Kidney capillary endothelial cell (primary cell): ENCODE measurements at regions not wholly inside any gene's neighbourhood (a gene's known extent, or its start where the extent isn't known, plus 50 kb on each side); places are given as distances from the start of the nearest gene placed in this dataset.
"Not testable (repeated sequence)": the region's sequence is repeated elsewhere in the genome, so short reads cannot be mapped to it uniquely, and the experiment has no call there.

Source experiments
- DNase-seq: peaks from one replicate; pipeline ENCODE4 v3.0.0-alpha.2; 2018; ENCODE audit warnings: low spot score

- no peak for DNase-seq
Measured at GRCh38 chr2:224109751-224110150, 70.7 kb upstream of the SERPINE2 start.

DNA sequence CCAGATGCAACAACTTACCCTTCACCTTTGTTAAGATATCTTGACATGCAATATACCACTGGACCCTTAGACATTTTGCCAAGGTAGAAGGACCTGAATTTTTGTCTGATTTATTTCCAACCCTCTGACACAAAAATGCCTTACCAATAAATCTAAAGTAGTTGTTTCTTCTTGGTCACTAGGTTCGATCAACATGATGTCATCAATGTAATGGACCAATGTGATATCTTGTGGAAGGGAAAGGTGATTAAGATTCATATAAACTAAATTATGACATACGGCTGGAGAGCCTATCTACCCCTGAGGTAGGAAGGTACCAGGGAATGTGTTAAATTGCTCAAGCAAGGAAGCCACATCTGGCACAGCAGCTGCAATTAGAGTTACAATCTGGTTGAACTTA, 67.7 kb upstream of the SERPINE2 start:
- no peak for DNase-seq

- no peak for DNase-seq
Measured at GRCh38 chr2:224104668-224105386, 65.7 kb upstream of the SERPINE2 start.

- no peak for DNase-seq
Measured at GRCh38 chr2:224103651-224104050, 64.6 kb upstream of the SERPINE2 start.

GRCh38 chr2:224102991-224103390, 63.9 kb upstream of the SERPINE2 start:
- DNase-seq = no peak

DNA sequence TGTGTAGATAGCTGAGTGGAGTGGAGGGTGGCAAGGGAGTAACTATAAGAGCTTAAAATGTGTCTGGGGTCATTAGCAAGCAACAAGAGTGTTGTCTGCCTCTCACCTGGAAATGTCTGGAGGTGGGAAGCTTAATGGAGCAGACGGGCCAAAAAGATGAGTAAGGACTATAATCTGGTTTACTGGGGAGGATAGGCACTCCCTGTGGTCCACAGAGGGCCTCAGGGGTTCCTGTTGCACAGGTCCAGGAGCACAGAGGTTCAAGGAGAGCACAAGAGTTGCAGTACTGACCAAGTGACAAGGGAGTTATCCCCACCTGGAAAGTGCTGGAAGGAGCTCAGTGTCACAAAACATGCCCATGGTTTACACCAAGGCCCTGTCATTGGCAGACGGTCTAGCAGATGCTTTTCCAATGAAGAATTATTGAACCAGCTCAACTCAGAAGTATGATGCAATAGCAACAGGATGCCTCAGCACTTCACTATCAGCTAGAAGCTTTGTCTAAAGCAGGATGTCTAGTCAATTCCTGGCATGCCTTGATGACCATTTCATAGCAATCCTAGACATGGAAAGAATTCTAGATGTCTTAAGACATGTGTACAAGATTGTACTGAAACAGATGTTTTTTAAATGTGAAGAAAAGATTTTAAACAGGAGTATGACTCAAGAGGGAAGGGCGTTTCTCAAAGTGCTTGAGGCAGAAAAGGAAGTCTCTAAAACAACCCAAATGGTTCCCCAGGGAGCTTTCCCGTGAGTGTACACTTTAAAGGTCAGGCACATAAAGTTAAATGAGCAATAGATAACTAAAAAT, 62.9 kb upstream of the SERPINE2 start:
- DNase-seq = peak; percentile 91

GRCh38 chr2:224099861-224100643, 61.0 kb upstream of the SERPINE2 start:
- no peak for DNase-seq

GRCh38 chr2:224098481-224099230, 59.6 kb upstream of the SERPINE2 start:
- DNase-seq = no peak

- no peak for DNase-seq
Measured at GRCh38 chr2:224094413-224094812, 55.3 kb upstream of the SERPINE2 start.

GRCh38 chr2:224091671-224092070, 52.6 kb upstream of the SERPINE2 start:
- DNase-seq = not testable (repeated sequence)

- not testable (repeated sequence) for DNase-seq
Measured at GRCh38 chr2:224089606-224090005, 50.5 kb upstream of the SERPINE2 start.
